HG03175 (cell line): ENCODE measurements at regions not wholly inside any gene's neighbourhood (a gene's known extent, or its start where the extent isn't known, plus 50 kb on each side); places are given as distances from the start of the nearest gene placed in this dataset.
A peak's percentile ranks its signal among the peaks of the same experiment; 100 is the strongest.
"Not testable (repeated sequence)": the region's sequence is repeated elsewhere in the genome, so short reads cannot be mapped to it uniquely, and the experiment has no call there.

Experiments
- ATAC-seq: cut with Tn5 transposase; IDR thresholded peaks from one replicate; pipeline ENCODE4 v1.9.1; 2021; ENCODE audit warnings: mild to moderate bottlenecking, moderate library complexity; ENCODE audit not compliant: unreplicated experiment

- ATAC-seq, result peak; percentile 73
These were observed 51.8 kb upstream of the MYB start for GRCh38 chr6:135129136-135129856.

- ATAC-seq, result peak; percentile 94
These were observed 52.7 kb upstream of the MYB start for GRCh38 chr6:135128268-135128914.

GRCh38 chr6:135126729-135127128 lies 54.4 kb upstream of the MYB start:
- no peak for ATAC-seq

- no peak for ATAC-seq
These were observed 55.1 kb upstream of the MYB start for GRCh38 chr6:135126034-135126433.

GRCh38 chr6:135121434-135121833 lies 59.7 kb upstream of the MYB start:
- ATAC-seq, result no peak

GRCh38 chr6:135118134-135118730 lies 62.9 kb upstream of the MYB start:
- ATAC-seq, result no peak

GRCh38 chr6:135117413-135117968 lies 62.9 kb upstream of the HBS1L start:
- ATAC-seq, result no peak

- ATAC-seq, result no peak
These were observed 61.9 kb upstream of the HBS1L start for GRCh38 chr6:135116571-135116970.

- no peak for ATAC-seq
These were observed 61.2 kb upstream of the HBS1L start for GRCh38 chr6:135115834-135116233.

- no peak for ATAC-seq
These were observed 60.8 kb upstream of the HBS1L start for GRCh38 chr6:135115411-135115810.

- peak; percentile 77 for ATAC-seq
These were observed 59.9 kb upstream of the HBS1L start for GRCh38 chr6:135114355-135115145.

- no peak for ATAC-seq
These were observed 59.2 kb upstream of the HBS1L start for GRCh38 chr6:135113860-135114259.

- not testable (repeated sequence) for ATAC-seq
These were observed 58.3 kb upstream of the HBS1L start for GRCh38 chr6:135112951-135113350.

GRCh38 chr6:135110261-135110781 lies 55.7 kb upstream of the HBS1L start:
- not testable (repeated sequence) for ATAC-seq

- no peak for ATAC-seq
These were observed 55.1 kb upstream of the HBS1L start for GRCh38 chr6:135109761-135110160.

GRCh38 chr6:135108692-135109091 lies 54.1 kb upstream of the HBS1L start:
- ATAC-seq, result no peak

- no peak for ATAC-seq
These were observed 52.0 kb upstream of the HBS1L start for GRCh38 chr6:135106611-135107010.

GRCh38 chr6:135105710-135106109 lies 51.1 kb upstream of the HBS1L start:
- ATAC-seq, result no peak

GRCh38 chr6:135105299-135105698 lies 50.7 kb upstream of the HBS1L start:
- no peak for ATAC-seq
